ENCODE measurements at regions not wholly inside any gene's neighbourhood (a gene's known extent, or its start where the extent isn't known, plus 50 kb on each side); places are given as distances from the start of the nearest gene placed in this dataset.

DNA sequence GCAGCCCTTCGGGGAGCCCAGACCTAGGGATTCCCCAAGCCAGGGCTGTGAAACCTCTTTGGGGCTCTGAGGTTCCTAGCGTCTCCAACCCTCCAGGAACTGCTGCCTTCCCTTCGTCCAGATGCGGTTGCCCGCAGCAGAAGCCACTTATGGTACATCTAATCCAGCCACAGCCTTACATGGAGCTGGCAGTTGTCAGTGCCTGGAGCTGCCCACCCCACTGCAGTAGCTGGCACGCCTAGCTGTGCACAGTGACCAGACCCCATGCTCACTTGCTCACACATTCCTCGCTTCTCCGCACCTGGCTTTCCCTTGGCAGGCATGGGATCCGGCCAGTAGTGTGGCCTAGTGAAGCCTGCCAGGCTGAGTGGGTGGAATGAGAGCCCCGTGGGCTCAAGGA is 547.6 kb downstream of the TBC1D32 start:
- CTCF ChIA-PET, result no interaction called here
- ATAC-seq (replicated peaks in 1 of 4) (no peak), DNase-seq (no peak)
- H3K27me3 Mint-ChIP-seq, result no peaks in the 10 kb centered on the region
- Histone ChIP-seq H3K27me3 (replicated peaks in 1 of 2; ENCODE audit: control insufficient read depth in 2 of 2, extremely low read depth in 1 of 2, insufficient read depth in 2 of 2, low read length in 1 of 2) (no peaks in the 10 kb centered on the region), H3K4me1 (ENCODE audit: control insufficient read depth in 1 of 2, extremely low read depth in 1 of 2, insufficient read depth in 2 of 2, low read length in 2 of 2) (no peaks in the 10 kb centered on the region), H3K9me3 (no peaks in the 10 kb centered on the region), H3K27ac (ENCODE audit: low read length) (no peak overlapping the region), H3K4me3 (ENCODE audit: control insufficient read depth in 1 of 2, extremely low read depth in 1 of 2, low read length in 1 of 2) (no peak overlapping the region), H3K36me3 (ENCODE audit: control insufficient read depth in 2 of 2, extremely low read depth in 1 of 2, insufficient read depth in 1 of 2, low read length in 1 of 2) (no peaks in the 10 kb centered on the region)
- H3K27ac Mint-ChIP-seq, result no peak overlapping the region
- H3K4me1 Mint-ChIP-seq, result no peaks in the 10 kb centered on the region
- POLR2A ChIA-PET, result no interaction called here
- H3K9me3 Mint-ChIP-seq, result no peaks in the 10 kb centered on the region
- H3K4me3 Mint-ChIP-seq, result no peak overlapping the region
- 82% methylated on average over 10 of the region's 10 CpGs for WGBS (ENCODE audit: insufficient coverage)
- H3K36me3 Mint-ChIP-seq, result no peaks in the 10 kb centered on the region

DNA sequence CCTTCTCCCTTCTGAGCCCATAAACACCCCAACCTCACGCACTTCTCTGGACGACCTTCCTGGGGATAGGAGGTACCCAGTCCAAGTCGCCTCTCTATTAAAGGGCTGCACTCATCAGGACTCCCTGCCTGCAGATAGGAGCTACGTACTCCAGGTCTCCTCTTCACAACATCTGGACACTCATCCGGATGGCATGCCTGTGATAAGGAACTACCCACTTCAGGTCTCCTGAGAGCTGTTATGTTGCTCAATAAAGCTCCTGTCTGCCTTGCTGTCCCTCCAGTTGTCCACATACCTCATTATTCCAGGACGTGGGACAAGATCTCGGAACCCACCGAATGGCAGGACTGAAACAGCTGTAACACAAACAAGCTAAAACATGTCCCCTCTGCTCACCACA is 548.0 kb downstream of the TBC1D32 start:
- Histone ChIP-seq H3K9me3 (no peaks in the 10 kb centered on the region), H3K4me3 (ENCODE audit: control insufficient read depth in 1 of 2, extremely low read depth in 1 of 2, low read length in 1 of 2) (no peak overlapping the region), H3K36me3 (ENCODE audit: control insufficient read depth in 2 of 2, extremely low read depth in 1 of 2, insufficient read depth in 1 of 2, low read length in 1 of 2) (no peaks in the 10 kb centered on the region), H3K27me3 (replicated peaks in 1 of 2; ENCODE audit: control insufficient read depth in 2 of 2, extremely low read depth in 1 of 2, insufficient read depth in 2 of 2, low read length in 1 of 2) (no peaks in the 10 kb centered on the region), H3K27ac (ENCODE audit: low read length) (no peak overlapping the region), H3K4me1 (ENCODE audit: control insufficient read depth in 1 of 2, extremely low read depth in 1 of 2, insufficient read depth in 2 of 2, low read length in 2 of 2) (no peaks in the 10 kb centered on the region)
- no peaks in the 10 kb centered on the region for H3K27me3 Mint-ChIP-seq
- DNase-seq, result no peak
- no peaks in the 10 kb centered on the region for H3K9me3 Mint-ChIP-seq
- ATAC-seq (replicated peaks in 1 of 4), result no peak
- no peak overlapping the region for H3K27ac Mint-ChIP-seq
- no peaks in the 10 kb centered on the region for H3K36me3 Mint-ChIP-seq
- no peaks in the 10 kb centered on the region for H3K4me1 Mint-ChIP-seq
- no peak overlapping the region for H3K4me3 Mint-ChIP-seq
- POLR2A ChIA-PET, result no interaction called here
- CTCF ChIA-PET, result no interaction called here
- 77% methylated on average over 4 of the region's 8 CpGs for WGBS (ENCODE audit: insufficient coverage)

DNA sequence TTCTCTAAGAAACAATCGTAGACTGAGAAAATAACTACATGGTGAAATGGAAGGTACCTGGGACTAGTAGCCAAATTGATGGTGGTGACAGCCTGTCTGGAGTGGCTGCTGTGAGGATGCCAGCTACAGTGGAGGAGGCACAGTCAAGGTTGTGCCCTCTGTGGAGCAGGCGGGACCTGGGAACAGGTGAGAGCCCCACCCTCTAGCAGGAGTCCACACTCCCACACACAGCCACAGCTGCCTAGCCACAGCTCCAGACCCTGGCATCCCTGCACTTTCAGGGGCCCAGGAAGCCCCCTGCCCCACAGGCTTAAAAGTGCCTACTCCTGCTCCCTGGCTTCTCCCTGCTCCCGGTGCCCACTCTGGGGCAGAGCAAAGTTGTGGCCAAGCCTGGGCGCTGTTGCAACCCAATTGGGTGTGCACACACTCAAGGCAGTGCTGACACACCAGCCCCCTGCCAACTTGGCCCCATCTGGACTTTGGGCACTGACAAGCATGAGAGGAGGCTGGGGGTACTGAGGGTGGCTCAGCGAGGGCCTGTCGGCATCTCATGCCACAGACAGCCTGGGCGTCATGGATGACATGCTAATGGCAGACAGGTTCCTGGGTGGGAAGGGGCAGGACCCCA is 548.7 kb downstream of the TBC1D32 start:
- no peak overlapping the region for H3K4me3 Mint-ChIP-seq
- no peaks in the 10 kb centered on the region for H3K4me1 Mint-ChIP-seq
- ATAC-seq (replicated peaks in 1 of 4) (no peak), DNase-seq (no peak)
- Histone ChIP-seq H3K36me3 (ENCODE audit: control insufficient read depth in 2 of 2, extremely low read depth in 1 of 2, insufficient read depth in 1 of 2, low read length in 1 of 2) (no peaks in the 10 kb centered on the region), H3K27me3 (replicated peaks in 1 of 2; ENCODE audit: control insufficient read depth in 2 of 2, extremely low read depth in 1 of 2, insufficient read depth in 2 of 2, low read length in 1 of 2) (no peaks in the 10 kb centered on the region), H3K4me1 (ENCODE audit: control insufficient read depth in 1 of 2, extremely low read depth in 1 of 2, insufficient read depth in 2 of 2, low read length in 2 of 2) (no peaks in the 10 kb centered on the region), H3K9me3 (no peaks in the 10 kb centered on the region), H3K4me3 (ENCODE audit: control insufficient read depth in 1 of 2, extremely low read depth in 1 of 2, low read length in 1 of 2) (no peak overlapping the region), H3K27ac (ENCODE audit: low read length) (no peak overlapping the region)
- no peaks in the 10 kb centered on the region for H3K9me3 Mint-ChIP-seq
- 82% methylated on average over 6 of the region's 7 CpGs for WGBS (ENCODE audit: insufficient coverage)
- H3K27ac Mint-ChIP-seq, result no peak overlapping the region
- no peaks in the 10 kb centered on the region for H3K27me3 Mint-ChIP-seq
- CTCF ChIA-PET, result no interaction called here
- no peaks in the 10 kb centered on the region for H3K36me3 Mint-ChIP-seq
- POLR2A ChIA-PET, result no interaction called here

DNA sequence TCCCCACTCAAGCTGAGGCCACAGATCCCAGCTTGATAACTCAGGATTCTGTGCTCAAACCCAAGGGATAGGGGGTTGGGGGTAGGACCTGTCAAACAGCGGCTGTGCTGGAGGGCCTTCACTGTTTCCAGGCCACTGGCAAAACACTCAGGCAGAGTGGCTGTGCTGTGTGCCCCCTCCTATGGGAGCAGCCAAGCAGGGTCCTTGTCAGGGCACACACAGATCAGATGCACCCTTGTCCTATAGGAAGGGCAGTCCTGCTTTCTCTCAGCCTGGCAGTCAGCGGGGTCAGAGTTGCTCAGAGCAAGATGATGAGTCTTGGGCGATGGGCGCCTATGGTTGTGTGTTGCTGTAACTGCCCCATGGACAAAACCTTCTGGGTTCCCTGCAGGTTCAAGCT is 554.8 kb downstream of the TBC1D32 start:
- Mint-ChIP-seq H3K27ac (no peak overlapping the region), H3K36me3 (no peaks in the 10 kb centered on the region), H3K9me3 (peaks cover 0 to 7% (median 4%) of the 10 kb centered on the region in 3 donors), H3K4me3 (no peak overlapping the region), H3K27me3 (no peaks in the 10 kb centered on the region), H3K4me1 (no peaks in the 10 kb centered on the region)
- CTCF ChIA-PET, result no interaction called here
- 64% methylated on average over 1 of the region's 4 CpGs for WGBS (ENCODE audit: insufficient coverage)
- no peaks in the 10 kb centered on the region for H3K9me3 ChIP-seq
- ATAC-seq (replicated peaks in 1 of 4) (no peak), DNase-seq (no peak)
- H3K27me3 ChIP-seq (replicated peaks in 1 of 2; ENCODE audit: control insufficient read depth in 2 of 2, extremely low read depth in 1 of 2, insufficient read depth in 2 of 2, low read length in 1 of 2), result peaks cover 0 to 8% of the 10 kb centered on the region in 2 experiments
- H3K27ac ChIP-seq (ENCODE audit: low read length), result no peak overlapping the region
- no peaks in the 10 kb centered on the region for H3K4me1 ChIP-seq (ENCODE audit: control insufficient read depth in 1 of 2, extremely low read depth in 1 of 2, insufficient read depth in 2 of 2, low read length in 2 of 2)
- no peak overlapping the region for H3K4me3 ChIP-seq (ENCODE audit: control insufficient read depth in 1 of 2, extremely low read depth in 1 of 2, low read length in 1 of 2)
- no peaks in the 10 kb centered on the region for H3K36me3 ChIP-seq (ENCODE audit: control insufficient read depth in 2 of 2, extremely low read depth in 1 of 2, insufficient read depth in 1 of 2, low read length in 1 of 2)
- POLR2A ChIA-PET, result no interaction called here

DNA sequence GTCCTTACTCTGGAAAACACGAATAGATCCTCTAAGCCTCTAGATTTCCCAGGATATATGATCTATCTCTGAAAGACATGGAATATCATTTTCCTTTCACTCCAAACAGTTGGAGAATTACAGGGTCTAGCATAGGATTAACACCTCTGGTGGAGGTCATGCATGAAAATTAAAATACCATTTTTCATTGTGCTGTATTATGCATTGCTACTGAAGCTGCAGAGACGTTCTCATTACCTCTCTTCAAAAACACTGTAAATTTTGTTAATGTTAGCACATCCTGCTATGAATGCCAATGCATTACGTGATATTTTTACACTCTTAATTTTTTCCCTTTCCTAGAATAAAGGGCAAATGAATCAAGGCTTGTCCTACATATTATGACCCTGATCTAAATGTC is 558.6 kb downstream of the TBC1D32 start:
- peaks cover 0 to 7% (median 4%) of the 10 kb centered on the region in 3 donors for H3K9me3 Mint-ChIP-seq
- H3K4me3 ChIP-seq (ENCODE audit: control insufficient read depth in 1 of 2, extremely low read depth in 1 of 2, low read length in 1 of 2), result no peak overlapping the region
- ChIA-PET CTCF (no interaction called here), POLR2A (no interaction called here)
- ATAC-seq (replicated peaks in 1 of 4) (no peak), DNase-seq (no peak)
- no peaks in the 10 kb centered on the region for H3K36me3 Mint-ChIP-seq
- H3K27me3 Mint-ChIP-seq, result no peaks in the 10 kb centered on the region
- H3K36me3 ChIP-seq (ENCODE audit: control insufficient read depth in 2 of 2, extremely low read depth in 1 of 2, insufficient read depth in 1 of 2, low read length in 1 of 2), result no peaks in the 10 kb centered on the region
- H3K27ac Mint-ChIP-seq, result no peak overlapping the region
- H3K27me3 ChIP-seq (replicated peaks in 1 of 2; ENCODE audit: control insufficient read depth in 2 of 2, extremely low read depth in 1 of 2, insufficient read depth in 2 of 2, low read length in 1 of 2), result peaks cover 0 to 8% of the 10 kb centered on the region in 2 experiments
- H3K4me1 ChIP-seq (ENCODE audit: control insufficient read depth in 1 of 2, extremely low read depth in 1 of 2, insufficient read depth in 2 of 2, low read length in 2 of 2), result no peaks in the 10 kb centered on the region
- no peaks in the 10 kb centered on the region for H3K4me1 Mint-ChIP-seq
- no CpG with 5 or more reads among the region's 3 CpGs for WGBS (ENCODE audit: insufficient coverage)
- no peak overlapping the region for H3K4me3 Mint-ChIP-seq
- no peaks in the 10 kb centered on the region for H3K9me3 ChIP-seq
- H3K27ac ChIP-seq (ENCODE audit: low read length), result no peak overlapping the region

DNA sequence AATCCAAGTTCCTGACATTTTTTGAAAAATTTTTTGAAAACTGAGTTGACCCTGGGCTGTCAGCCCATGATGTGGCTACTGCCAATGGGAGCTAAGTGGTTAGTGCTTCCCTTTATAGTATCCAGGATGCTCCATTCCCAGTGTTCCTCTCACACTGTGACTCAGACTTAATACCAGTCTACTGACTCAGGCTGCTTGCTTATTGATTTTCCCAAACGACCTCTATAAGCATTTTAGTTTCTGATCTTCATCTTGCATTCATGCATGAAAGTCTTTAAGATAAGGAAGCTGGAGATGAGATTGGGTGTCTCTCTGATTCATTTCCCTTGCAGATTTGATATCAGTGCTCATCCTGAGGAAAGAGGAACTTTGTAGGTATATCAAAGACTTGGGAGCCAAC is 560.0 kb downstream of the TBC1D32 start:
- CTCF ChIA-PET, result no interaction called here
- ATAC-seq (replicated peaks in 1 of 4) (no peak), DNase-seq (no peak)
- H3K9me3 Mint-ChIP-seq, result peaks cover 0 to 7% (median 4%) of the 10 kb centered on the region in 3 donors
- Histone ChIP-seq H3K4me3 (ENCODE audit: control insufficient read depth in 1 of 2, extremely low read depth in 1 of 2, low read length in 1 of 2) (no peak overlapping the region), H3K9me3 (no peaks in the 10 kb centered on the region), H3K27ac (ENCODE audit: low read length) (no peak overlapping the region), H3K4me1 (ENCODE audit: control insufficient read depth in 1 of 2, extremely low read depth in 1 of 2, insufficient read depth in 2 of 2, low read length in 2 of 2) (no peaks in the 10 kb centered on the region), H3K36me3 (ENCODE audit: control insufficient read depth in 2 of 2, extremely low read depth in 1 of 2, insufficient read depth in 1 of 2, low read length in 1 of 2) (no peaks in the 10 kb centered on the region), H3K27me3 (replicated peaks in 1 of 2; ENCODE audit: control insufficient read depth in 2 of 2, extremely low read depth in 1 of 2, insufficient read depth in 2 of 2, low read length in 1 of 2) (peaks cover 0 to 3% of the 10 kb centered on the region in 2 experiments)
- no peaks in the 10 kb centered on the region for H3K4me1 Mint-ChIP-seq
- H3K27me3 Mint-ChIP-seq, result no peaks in the 10 kb centered on the region
- H3K27ac Mint-ChIP-seq, result no peak overlapping the region
- H3K4me3 Mint-ChIP-seq, result no peak overlapping the region
- no CpG with 5 or more reads among the region's 1 CpG for WGBS (ENCODE audit: insufficient coverage)
- no peaks in the 10 kb centered on the region for H3K36me3 Mint-ChIP-seq
- POLR2A ChIA-PET, result no interaction called here

DNA sequence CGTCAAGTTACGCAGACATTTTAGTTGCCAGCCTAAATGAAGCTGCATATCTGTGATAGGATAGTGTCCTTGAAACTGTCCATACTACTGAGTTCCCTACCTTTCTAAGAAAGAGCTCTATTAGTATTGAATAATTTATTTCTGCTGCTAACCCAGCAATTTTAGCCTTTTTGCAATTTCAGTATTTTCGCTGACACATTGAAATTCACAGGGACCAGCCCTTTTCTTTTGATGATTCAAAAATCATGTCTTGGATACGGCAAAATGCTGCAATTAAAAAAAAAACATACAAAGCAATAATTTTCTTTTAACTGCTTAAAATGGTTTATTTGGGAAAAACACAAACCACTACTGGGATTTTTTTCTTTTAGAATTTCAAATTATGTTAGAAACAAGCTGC is 563.3 kb downstream of the TBC1D32 start:
- no peak overlapping the region for H3K27ac ChIP-seq (ENCODE audit: low read length)
- POLR2A ChIA-PET, result no interaction called here
- Mint-ChIP-seq H3K36me3 (no peaks in the 10 kb centered on the region), H3K4me1 (no peaks in the 10 kb centered on the region), H3K27me3 (no peaks in the 10 kb centered on the region), H3K27ac (no peak overlapping the region), H3K9me3 (no peaks in the 10 kb centered on the region), H3K4me3 (no peak overlapping the region)
- H3K9me3 ChIP-seq, result no peaks in the 10 kb centered on the region
- DNase-seq (no peak), ATAC-seq (replicated peaks in 1 of 4) (no peak)
- CTCF ChIA-PET, result no interaction called here
- no peaks in the 10 kb centered on the region for H3K36me3 ChIP-seq (ENCODE audit: control insufficient read depth in 2 of 2, extremely low read depth in 1 of 2, insufficient read depth in 1 of 2, low read length in 1 of 2)
- H3K4me3 ChIP-seq (ENCODE audit: control insufficient read depth in 1 of 2, extremely low read depth in 1 of 2, low read length in 1 of 2), result no peak overlapping the region
- H3K27me3 ChIP-seq (replicated peaks in 1 of 2; ENCODE audit: control insufficient read depth in 2 of 2, extremely low read depth in 1 of 2, insufficient read depth in 2 of 2, low read length in 1 of 2), result no peaks in the 10 kb centered on the region
- no peaks in the 10 kb centered on the region for H3K4me1 ChIP-seq (ENCODE audit: control insufficient read depth in 1 of 2, extremely low read depth in 1 of 2, insufficient read depth in 2 of 2, low read length in 2 of 2)
- no CpG with 5 or more reads among the region's 4 CpGs for WGBS (ENCODE audit: insufficient coverage)
